ENCODE measurements at regions not wholly inside any gene's neighbourhood (a gene's known extent, or its start where the extent isn't known, plus 50 kb on each side); places are given as distances from the start of the nearest gene placed in this dataset.

DNA sequence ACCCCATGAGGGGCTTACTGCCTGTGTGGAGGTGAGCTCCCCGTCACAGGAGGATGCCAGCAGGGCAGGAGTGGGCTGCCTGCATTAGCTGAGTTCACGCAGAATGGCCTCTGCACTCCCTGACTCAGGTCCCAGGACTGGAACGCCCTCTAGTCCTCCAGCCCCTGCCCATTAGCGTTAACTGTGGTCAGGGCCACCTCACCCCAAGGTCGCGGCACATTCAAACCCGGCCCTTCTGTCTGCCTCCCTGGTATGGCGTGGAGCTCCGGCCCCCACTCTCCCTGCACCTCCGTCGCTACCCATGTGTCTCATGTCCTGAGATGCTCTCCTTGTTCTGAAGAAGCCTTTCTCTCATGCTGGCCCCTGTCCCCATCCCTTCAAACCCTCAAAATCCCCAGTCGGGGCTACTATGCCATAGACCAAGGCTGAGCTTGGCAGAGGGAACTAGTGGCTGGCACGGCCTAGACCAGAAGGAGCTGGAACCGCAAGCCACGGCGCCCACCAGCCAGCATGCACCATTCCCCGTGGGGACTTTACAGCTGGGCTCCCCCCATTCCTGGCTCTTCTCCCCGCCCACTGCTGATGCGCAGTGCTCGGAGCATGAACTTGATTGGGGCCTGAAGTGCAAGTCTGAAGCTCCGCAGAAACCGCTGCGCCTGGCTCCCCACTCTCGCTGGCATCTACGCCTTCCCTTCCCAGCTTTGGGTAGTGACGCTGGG, 79.5 kb upstream of the RTL6 start:
- TF ChIP-seq CTCF (IDR thresholded peaks at IDR 0.05) (no peak), EZH2phosphoT487 (IDR thresholded peaks at IDR 0.05) (no peak)
